HG02763 (cell line): ENCODE measurements at regions not wholly inside any gene's neighbourhood (a gene's known extent, or its start where the extent isn't known, plus 50 kb on each side); places are given as distances from the start of the nearest gene placed in this dataset.
"Not testable (repeated sequence)": the region's sequence is repeated elsewhere in the genome, so short reads cannot be mapped to it uniquely, and the experiment has no call there.

Experiments
- ATAC-seq: cut with Tn5 transposase; IDR thresholded peaks from one replicate; pipeline ENCODE4 v1.9.1; 2021; ENCODE audit warnings: mild to moderate bottlenecking, moderate library complexity; ENCODE audit not compliant: unreplicated experiment

DNA sequence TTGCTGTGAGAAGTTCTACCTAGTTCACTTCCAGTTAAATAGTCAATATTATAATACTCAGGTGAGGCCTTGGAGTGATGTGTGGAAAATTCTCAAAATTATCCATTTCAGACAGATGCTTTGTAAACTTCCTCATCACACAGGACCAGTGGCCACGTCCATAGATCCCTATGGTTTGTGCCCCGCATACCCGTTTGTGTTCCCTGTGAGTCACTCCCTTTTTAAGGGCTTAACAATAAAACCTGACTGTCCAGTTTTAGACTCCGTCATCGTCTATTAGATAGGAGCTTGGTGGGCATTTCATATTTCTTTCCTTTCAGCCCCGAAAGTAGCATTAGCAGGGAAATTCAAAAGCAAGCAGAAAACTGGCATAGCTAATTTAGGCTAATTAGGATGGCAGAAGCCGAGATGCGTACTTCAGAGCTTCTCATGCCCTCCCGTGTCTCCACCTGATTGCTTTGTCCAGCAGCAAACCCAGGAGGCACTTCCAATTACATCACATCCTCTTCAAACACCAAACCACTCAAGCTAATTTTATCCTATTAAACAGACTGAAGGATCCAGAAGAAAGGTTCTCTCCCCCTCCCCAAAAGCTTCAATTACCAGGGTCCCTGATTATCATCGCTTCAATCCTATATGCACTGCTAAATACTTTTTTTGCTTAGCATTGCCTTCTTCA lies 186.6 kb upstream of the OTX2 start:
- no peak for ATAC-seq

DNA sequence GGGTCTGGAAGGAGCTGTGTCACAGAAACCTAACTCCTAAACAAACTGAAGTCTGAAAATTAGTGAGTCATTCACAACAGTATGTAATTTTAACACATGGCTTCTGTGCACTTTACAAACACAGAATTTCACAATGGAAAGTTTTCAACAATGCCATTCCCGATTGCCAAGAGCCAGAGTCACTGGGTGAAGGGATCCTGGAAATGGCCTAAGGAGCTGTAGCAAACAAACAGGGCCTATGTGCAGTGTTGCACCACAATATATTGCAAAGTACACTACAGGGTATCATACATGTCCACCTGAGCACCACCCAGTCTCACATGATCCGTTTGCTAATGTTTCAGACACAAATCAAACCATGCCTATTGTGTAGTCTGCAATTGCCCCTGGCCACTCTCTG lies 184.7 kb upstream of the OTX2 start:
- no peak for ATAC-seq

- no peak for ATAC-seq
These were observed 182.1 kb upstream of the OTX2 start for GRCh38 chr14:56992332-56992820.

GRCh38 chr14:56990991-56991627 lies 180.8 kb upstream of the OTX2 start:
- not testable (repeated sequence) for ATAC-seq

- no peak for ATAC-seq
These were observed 179.1 kb upstream of the OTX2 start for GRCh38 chr14:56989359-56989758.

GRCh38 chr14:56979936-56980335 lies 169.7 kb upstream of the OTX2 start:
- ATAC-seq, result no peak

- no peak for ATAC-seq
These were observed 165.9 kb upstream of the OTX2 start for GRCh38 chr14:56976211-56976610.

DNA sequence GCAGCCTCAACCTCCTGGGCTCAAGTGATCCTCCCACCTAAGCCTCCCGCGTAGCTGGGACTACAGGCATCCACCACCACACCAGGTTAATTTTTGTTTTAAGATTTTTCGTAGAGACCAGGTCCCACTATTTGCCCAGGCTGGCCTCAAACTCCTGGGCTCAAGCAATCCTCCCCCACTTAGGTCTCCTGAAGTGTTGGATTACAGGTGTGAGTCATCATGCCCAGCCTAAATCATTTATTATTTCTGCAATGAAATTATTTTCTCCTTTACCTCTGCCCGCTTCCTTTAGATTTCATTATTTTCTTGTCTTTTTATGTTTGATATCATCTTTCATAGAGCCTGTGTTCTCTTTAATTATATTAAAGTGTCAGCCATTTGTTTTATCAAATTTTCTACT lies 165.2 kb upstream of the OTX2 start:
- no peak for ATAC-seq

DNA sequence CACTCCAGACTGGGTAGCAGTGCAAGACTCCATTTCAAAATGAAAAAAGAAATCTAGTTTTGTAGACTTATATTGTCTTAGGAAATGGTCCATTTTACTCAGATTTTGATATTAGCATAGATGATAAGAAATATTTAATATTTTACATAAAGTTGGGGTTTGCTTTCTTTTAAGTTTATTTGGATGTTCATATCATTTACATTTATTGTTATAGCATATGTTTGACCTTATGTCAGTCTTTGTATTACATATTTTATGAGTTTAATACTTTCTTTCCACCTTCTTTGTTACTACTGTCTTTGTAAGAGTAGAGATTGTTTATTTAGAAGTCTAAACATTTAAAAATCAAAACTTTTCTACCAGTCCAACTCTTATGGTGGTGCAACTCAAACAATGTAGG lies 162.7 kb upstream of the OTX2 start:
- no peak for ATAC-seq

GRCh38 chr14:56964895-56965294 lies 154.6 kb upstream of the OTX2 start:
- ATAC-seq, result no peak

DNA sequence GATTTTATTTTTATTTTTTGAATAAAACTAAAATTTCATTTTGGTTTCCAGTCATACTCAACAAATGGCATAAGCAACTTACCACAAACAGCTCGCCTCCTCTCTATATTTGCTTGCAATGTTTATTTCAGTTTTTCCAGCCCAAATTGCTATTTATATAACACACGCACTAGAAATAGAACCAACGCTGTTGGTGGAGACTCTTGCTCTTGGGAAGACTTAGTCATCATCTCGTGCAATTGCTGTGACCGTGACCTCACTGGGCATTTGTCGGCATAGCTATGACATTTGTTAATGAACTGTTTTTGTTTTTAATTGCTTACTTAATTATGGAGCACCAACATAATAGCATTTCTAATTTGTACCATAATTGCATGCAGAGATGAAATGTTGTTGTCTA lies 153.1 kb upstream of the OTX2 start:
- ATAC-seq, result no peak

DNA sequence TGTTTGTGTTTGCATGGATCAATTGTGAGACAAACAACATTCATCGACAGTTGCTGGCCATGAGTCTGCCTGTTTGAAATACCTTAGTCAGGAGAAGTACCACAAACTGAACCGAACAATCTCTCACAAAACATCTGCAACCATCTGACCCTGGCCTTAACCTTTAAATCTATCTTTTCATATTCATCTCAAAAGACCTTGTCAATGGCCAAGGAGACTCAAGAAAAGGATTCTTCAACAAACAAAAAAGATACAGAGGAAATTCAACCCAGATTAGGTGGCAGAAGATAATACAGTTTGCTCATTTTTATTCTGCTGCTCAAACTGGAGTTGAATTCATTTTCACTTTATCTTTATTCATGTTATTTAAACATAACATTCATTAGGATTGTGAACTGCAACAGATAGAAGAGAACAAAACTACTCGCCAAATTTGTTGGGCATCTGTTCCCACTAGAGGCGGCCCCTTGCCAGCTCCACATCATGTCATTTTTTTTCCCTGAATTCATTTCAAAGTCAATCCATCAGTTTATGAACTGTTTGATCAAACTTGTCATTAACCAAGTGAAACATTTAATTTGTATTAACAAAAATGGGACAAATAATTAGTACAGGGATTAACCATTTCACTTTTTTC lies 152.3 kb upstream of the OTX2 start:
- no peak for ATAC-seq

DNA sequence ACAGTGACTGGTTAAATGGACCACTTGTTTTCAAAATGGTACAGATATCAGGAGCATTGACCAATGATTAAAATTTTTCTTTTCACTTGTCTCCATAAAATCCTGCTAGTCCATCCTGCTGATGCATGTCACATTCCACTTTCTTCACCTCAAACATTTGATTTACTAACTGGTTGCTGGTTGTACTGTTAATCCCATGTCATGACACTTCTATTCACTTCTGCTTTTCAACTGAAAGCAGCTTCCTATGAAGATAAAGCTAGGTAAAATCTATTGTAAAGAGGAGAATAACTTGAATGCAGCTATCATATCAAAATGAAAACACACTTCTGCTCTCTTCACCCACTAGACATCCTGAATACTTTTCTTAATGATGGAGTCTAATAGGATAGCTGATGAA lies 149.6 kb upstream of the OTX2 start:
- ATAC-seq, result no peak

DNA sequence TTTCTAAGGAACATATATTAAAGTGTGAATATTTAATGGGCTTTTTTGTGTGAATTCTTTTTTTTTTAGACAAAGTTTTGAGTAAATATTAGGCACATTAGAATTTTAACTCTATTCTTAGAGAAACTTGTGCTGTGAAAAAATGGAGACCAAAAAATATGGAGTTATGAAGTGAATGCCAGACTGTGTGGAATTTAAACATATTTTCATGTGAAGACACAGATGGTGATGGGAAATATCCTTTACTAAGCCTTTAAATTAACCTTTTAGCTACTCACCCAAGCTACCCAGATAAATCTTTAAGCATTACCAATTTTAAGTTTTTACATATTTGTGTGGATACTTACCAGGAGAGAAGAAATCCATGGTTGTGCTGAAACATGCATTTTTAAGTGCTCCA lies 148.8 kb upstream of the OTX2 start:
- no peak for ATAC-seq

- ATAC-seq, result no peak
These were observed 145.9 kb upstream of the OTX2 start for GRCh38 chr14:56956182-56956581.

- no peak for ATAC-seq
These were observed 145.5 kb upstream of the OTX2 start for GRCh38 chr14:56955745-56956144.

DNA sequence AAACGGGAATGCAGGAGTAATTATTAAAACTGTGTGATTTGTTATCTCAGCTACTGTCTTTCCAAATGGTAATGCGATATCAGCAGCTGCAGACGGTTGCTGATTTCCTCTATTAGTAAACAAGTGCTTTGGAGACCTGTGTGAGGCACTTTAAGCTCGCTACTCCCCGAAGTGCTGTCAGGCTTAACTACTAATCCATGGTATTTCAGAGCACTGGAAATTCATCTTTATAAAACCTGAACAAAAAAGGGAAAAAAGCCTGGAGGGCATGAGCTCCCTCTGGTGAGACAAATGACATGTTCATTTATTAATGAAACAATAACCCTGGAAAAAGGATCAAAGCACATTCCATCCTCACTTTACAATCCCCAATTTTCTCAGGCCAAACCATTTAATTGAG lies 143.6 kb upstream of the OTX2 start:
- no peak for ATAC-seq

- no peak for ATAC-seq
These were observed 142.6 kb upstream of the OTX2 start for GRCh38 chr14:56952766-56953473.

- ATAC-seq, result no peak
These were observed 139.5 kb upstream of the OTX2 start for GRCh38 chr14:56949828-56950227.

GRCh38 chr14:56945291-56945690 lies 135.0 kb upstream of the OTX2 start:
- no peak for ATAC-seq

- no peak for ATAC-seq
These were observed 134.1 kb upstream of the OTX2 start for GRCh38 chr14:56944397-56944796.

DNA sequence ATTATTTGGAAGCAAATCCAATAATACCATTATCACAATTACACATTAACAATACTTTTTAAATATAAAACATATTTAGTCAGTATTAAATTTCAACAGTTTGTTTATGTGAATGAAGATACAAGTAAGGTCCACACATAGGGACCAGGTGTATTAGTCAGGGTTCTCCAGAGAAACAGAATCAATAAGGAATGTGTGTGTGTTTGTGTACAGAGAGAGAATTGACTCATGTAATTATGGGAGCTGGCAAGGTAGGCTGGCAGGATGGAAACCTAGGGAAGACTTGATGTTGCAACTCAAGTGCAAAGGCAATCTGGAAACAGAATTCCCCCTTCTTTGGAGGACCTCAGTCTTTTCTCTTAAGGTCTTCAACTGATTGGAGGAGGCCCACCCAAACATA lies 123.2 kb upstream of the OTX2 start:
- ATAC-seq, result no peak
